GM12891 (cell line): ENCODE measurements at regions not wholly inside any gene's neighbourhood (a gene's known extent, or its start where the extent isn't known, plus 50 kb on each side); places are given as distances from the start of the nearest gene placed in this dataset.

Experiments used
- PAX5 ChIP-seq: IDR thresholded peaks from 2 replicates; pipeline ENCODE4 v1.6.1; 2011; ENCODE audit warnings: low read length, moderate library complexity, mild to moderate bottlenecking; ENCODE audit not compliant: insufficient read depth, severe bottlenecking
- POLR2A ChIP-seq: IDR thresholded peaks from 2 replicates; pipeline ENCODE4 v1.6.1; 2011; ENCODE audit warnings: low read depth, low read length, control low read depth
- POLR2AphosphoS5 ChIP-seq: IDR thresholded peaks from 2 replicates; pipeline ENCODE4 v1.6.1; 2011; ENCODE audit warnings: low read depth, low read length, control low read depth
- POU2F2 ChIP-seq: IDR thresholded peaks from 2 replicates; pipeline ENCODE4 v1.6.1; 2011; ENCODE audit warnings: low read depth, mild to moderate bottlenecking, control low read depth, low read length, moderate library complexity
- SPI1 ChIP-seq: IDR thresholded peaks from 2 replicates; pipeline ENCODE4 v1.6.1; 2011; ENCODE audit warnings: low read depth, low read length, control low read depth
- TAF1 ChIP-seq: IDR thresholded peaks from 2 replicates; pipeline ENCODE4 v1.6.1; 2011; ENCODE audit warnings: low read depth, low read length, control low read depth

DNA sequence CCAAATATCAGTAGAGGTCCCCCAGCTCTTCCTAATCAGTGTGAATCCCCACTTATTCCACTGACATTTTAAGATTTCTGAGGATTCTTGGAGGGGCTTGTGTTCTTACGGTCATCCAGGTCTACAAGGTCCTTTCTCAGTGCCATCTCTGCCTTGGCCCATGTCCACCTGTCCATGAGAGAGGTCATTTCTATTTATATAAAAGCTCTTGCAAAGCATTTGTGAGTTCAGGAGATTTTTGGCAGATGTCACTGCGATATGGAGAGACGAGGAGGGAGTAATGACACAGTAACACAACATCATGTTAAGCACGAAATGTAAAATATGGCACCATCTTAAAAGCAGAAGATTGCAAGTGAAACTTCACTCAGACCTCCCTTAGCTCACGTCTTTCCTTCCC lies 144.6 kb upstream of the NFIA start:
- no peak for TF ChIP-seq PAX5
- no peak for TF ChIP-seq TAF1
- TF ChIP-seq POLR2A: no peak
- no peak for TF ChIP-seq POLR2AphosphoS5
- TF ChIP-seq SPI1: no peak
- TF ChIP-seq POU2F2: no peak
